GM03348 (cell line): ENCODE measurements at regions not wholly inside any gene's neighbourhood (a gene's known extent, or its start where the extent isn't known, plus 50 kb on each side); places are given as distances from the start of the nearest gene placed in this dataset.
"Not testable (repeated sequence)": the region's sequence is repeated elsewhere in the genome, so short reads cannot be mapped to it uniquely, and the experiment has no call there.

Experiments
- DNase-seq: peaks from one replicate; pipeline ENCODE4 v3.0.0; 2012; ENCODE audit warnings: low spot score

GRCh38 chr4:63062891-63063290 is 1346.4 kb downstream of the TECRL start:
- not testable (repeated sequence) for DNase-seq

- DNase-seq: no peak
Observed at GRCh38 chr4:63049726-63050125, 1359.5 kb downstream of the TECRL start.

- no peak for DNase-seq
Observed at GRCh38 chr4:63049278-63049677, 1360.0 kb downstream of the TECRL start.

- DNase-seq: no peak
Observed at GRCh38 chr4:63036159-63036866, 1372.9 kb downstream of the TECRL start.

- DNase-seq: no peak
Observed at GRCh38 chr4:63029380-63029779, 1379.9 kb downstream of the TECRL start.

- DNase-seq: no peak
Observed at GRCh38 chr4:63020661-63021060, 1388.6 kb downstream of the TECRL start.

GRCh38 chr4:63017300-63017699 is 1392.0 kb downstream of the TECRL start:
- DNase-seq: no peak

GRCh38 chr4:62970846-62971245 is 1438.4 kb downstream of the TECRL start:
- DNase-seq: no peak

GRCh38 chr4:62960415-62960814 is 1448.8 kb downstream of the TECRL start:
- no peak for DNase-seq

- DNase-seq: no peak
Observed at GRCh38 chr4:62953752-62954151, 1455.5 kb downstream of the TECRL start.

- DNase-seq: no peak
Observed at GRCh38 chr4:62952366-62952765, 1456.9 kb downstream of the TECRL start.

GRCh38 chr4:62948108-62948507 is 1461.1 kb downstream of the TECRL start:
- DNase-seq: no peak

- DNase-seq: no peak
Observed at GRCh38 chr4:62940229-62940628, 1469.0 kb downstream of the TECRL start.

GRCh38 chr4:62930884-62931283 is 1478.4 kb downstream of the TECRL start:
- DNase-seq: no peak

- DNase-seq: no peak
Observed at GRCh38 chr4:62928483-62928882, 1480.8 kb downstream of the TECRL start.

GRCh38 chr4:62927574-62927973 is 1481.7 kb downstream of the TECRL start:
- no peak for DNase-seq

- no peak for DNase-seq
Observed at GRCh38 chr4:62923783-62924182, 1485.5 kb downstream of the TECRL start.

GRCh38 chr4:62917649-62918048 is 1491.6 kb downstream of the TECRL start:
- no peak for DNase-seq

GRCh38 chr4:62914758-62915157 is 1494.5 kb downstream of the TECRL start:
- DNase-seq: no peak

- DNase-seq: no peak
Observed at GRCh38 chr4:62913065-62913464, 1496.2 kb downstream of the TECRL start.

GRCh38 chr4:62912531-62912930 is 1496.7 kb downstream of the TECRL start:
- no peak for DNase-seq

- DNase-seq: no peak
Observed at GRCh38 chr4:62909238-62909637, 1500.0 kb downstream of the TECRL start.

GRCh38 chr4:62901101-62901500 is 1508.1 kb downstream of the TECRL start:
- DNase-seq: no peak

- DNase-seq: no peak
Observed at GRCh38 chr4:62899646-62900364, 1509.4 kb downstream of the TECRL start.
